ENCODE measurements at regions not wholly inside any gene's neighbourhood (a gene's known extent, or its start where the extent isn't known, plus 50 kb on each side); places are given as distances from the start of the nearest gene placed in this dataset.

- no peak for ATAC-seq
Measured at GRCh38 chr2:147394179-147394790, 450.5 kb upstream of the ACVR2A start.

GRCh38 chr2:147392180-147392579, 452.6 kb upstream of the ACVR2A start:
- TF ChIP-seq POLR2AphosphoS5 (IDR thresholded peaks at IDR 0.05) (no peak), POLR2A (IDR thresholded peaks at IDR 0.05) (no peak), CTCF (IDR thresholded peaks at IDR 0.05) (no peak), EP300 (IDR thresholded peaks at IDR 0.05) (no peak)
- Histone ChIP-seq H3K27ac (no peak overlapping the region), H3K36me3 (no peaks in the 10 kb centered on the region), H3K4me3 (no peak overlapping the region), H3K27me3 (no peaks in the 10 kb centered on the region), H3K9me3 (no peaks in the 10 kb centered on the region), H3K4me1 (no peaks in the 10 kb centered on the region)
- no peak for ATAC-seq
- WGBS, 2 donors (ENCODE audit: low coverage in 1 of 2), result 79 to 81% methylated on average over 3 of the region's 3 CpGs

More at GRCh38 chr2:147394179-147394790, 450.5 kb upstream of the ACVR2A start:
- Histone ChIP-seq H3K4me3 (no peak overlapping the region), H3K9me3 (no peaks in the 10 kb centered on the region), H3K27me3 (no peaks in the 10 kb centered on the region), H3K36me3 (no peaks in the 10 kb centered on the region), H3K4me1 (no peaks in the 10 kb centered on the region), H3K27ac (no peak overlapping the region)
- TF ChIP-seq POLR2A (IDR thresholded peaks at IDR 0.05) (no peak), POLR2AphosphoS5 (IDR thresholded peaks at IDR 0.05) (no peak)

GRCh38 chr2:147390475-147390874, 454.4 kb upstream of the ACVR2A start:
- Histone ChIP-seq H3K4me3 (no peak overlapping the region), H3K27me3 (no peaks in the 10 kb centered on the region), H3K9me3 (no peaks in the 10 kb centered on the region), H3K36me3 (no peaks in the 10 kb centered on the region), H3K4me1 (no peaks in the 10 kb centered on the region), H3K27ac (no peak overlapping the region)
- ATAC-seq, result no peak
- TF ChIP-seq CTCF (IDR thresholded peaks at IDR 0.05), result no peak
- no peak for TF ChIP-seq POLR2A (IDR thresholded peaks at IDR 0.05)
- TF ChIP-seq EP300 (IDR thresholded peaks at IDR 0.05), result no peak
- TF ChIP-seq POLR2AphosphoS5 (IDR thresholded peaks at IDR 0.05), result no peak
- 78 to 90% methylated on average over 3 of the region's 3 CpGs for WGBS, 2 donors (ENCODE audit: low coverage in 1 of 2)

GRCh38 chr2:147389218-147389617, 455.6 kb upstream of the ACVR2A start:
- no peaks in the 10 kb centered on the region for H3K9me3 ChIP-seq
- 84% methylated on average over 3 to 5 of the region's 5 CpGs for WGBS, 2 donors (ENCODE audit: low coverage in 1 of 2)
- TF ChIP-seq POLR2A (IDR thresholded peaks at IDR 0.05) (no peak), POLR2AphosphoS5 (IDR thresholded peaks at IDR 0.05) (no peak)
- no peaks in the 10 kb centered on the region for H3K36me3 ChIP-seq
- no peak overlapping the region for H3K4me3 ChIP-seq
- H3K27me3 ChIP-seq, result no peaks in the 10 kb centered on the region
- H3K27ac ChIP-seq, result no peak overlapping the region
- H3K4me1 ChIP-seq, result no peaks in the 10 kb centered on the region
- no peak for ATAC-seq

DNA sequence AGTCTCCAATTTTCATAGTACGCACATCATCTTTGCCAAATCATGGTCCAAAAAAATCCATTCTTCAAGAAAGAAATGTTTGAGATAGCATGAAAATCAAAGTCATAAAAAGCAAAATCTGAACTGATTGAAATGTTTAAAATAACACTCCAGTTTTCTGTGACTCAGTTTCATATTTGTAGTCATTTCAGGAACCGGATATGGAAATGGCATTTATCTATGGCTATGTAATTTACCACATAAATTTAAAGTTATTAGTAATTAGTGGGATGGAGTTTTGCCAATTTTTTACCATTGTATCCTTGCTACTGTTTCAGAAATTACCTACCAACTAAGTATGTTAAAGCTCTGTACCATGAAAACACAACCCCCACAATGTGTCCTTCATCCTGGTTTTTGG, 456.6 kb upstream of the ACVR2A start:
- no peak for TF ChIP-seq POLR2A (IDR thresholded peaks at IDR 0.05)
- no peak for TF ChIP-seq EP300 (IDR thresholded peaks at IDR 0.05)
- TF ChIP-seq POLR2AphosphoS5 (IDR thresholded peaks at IDR 0.05), result no peak
- no peak for TF ChIP-seq CTCF (IDR thresholded peaks at IDR 0.05)
- 90 to 97% methylated on average over 2 of the region's 2 CpGs for WGBS, 2 donors (ENCODE audit: low coverage in 1 of 2)
- H3K27me3 ChIP-seq, result no peaks in the 10 kb centered on the region
- no peaks in the 10 kb centered on the region for H3K36me3 ChIP-seq
- H3K9me3 ChIP-seq, result no peaks in the 10 kb centered on the region
- no peak overlapping the region for H3K27ac ChIP-seq
- no peaks in the 10 kb centered on the region for H3K4me1 ChIP-seq
- ATAC-seq, result no peak
- H3K4me3 ChIP-seq, result no peak overlapping the region

DNA sequence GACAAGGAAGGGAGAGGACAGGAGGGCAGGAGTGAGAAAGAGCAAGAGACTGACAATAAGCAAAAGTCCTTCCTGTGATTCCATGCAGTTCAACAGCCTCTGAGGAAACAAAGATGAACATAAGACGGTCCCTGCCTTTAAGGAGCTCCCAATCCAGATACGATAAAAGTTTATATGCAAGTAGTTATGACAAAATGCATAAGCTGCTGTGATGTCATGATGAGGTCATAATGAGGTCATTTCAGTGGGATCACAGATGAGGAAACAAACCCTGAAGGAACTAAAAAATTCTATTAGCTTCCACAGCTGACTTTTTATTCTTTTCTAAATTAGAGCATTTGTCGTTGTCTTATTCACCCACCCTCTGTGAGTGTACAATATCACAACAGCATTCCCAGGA, 458.5 kb upstream of the ACVR2A start:
- TF ChIP-seq POLR2A (IDR thresholded peaks at IDR 0.05) (no peak), EP300 (IDR thresholded peaks at IDR 0.05) (no peak), POLR2AphosphoS5 (IDR thresholded peaks at IDR 0.05) (no peak), CTCF (IDR thresholded peaks at IDR 0.05) (no peak)
- Histone ChIP-seq H3K4me3 (no peak overlapping the region), H3K4me1 (no peaks in the 10 kb centered on the region), H3K36me3 (no peaks in the 10 kb centered on the region), H3K27ac (no peak overlapping the region), H3K27me3 (no peaks in the 10 kb centered on the region), H3K9me3 (no peaks in the 10 kb centered on the region)
- WGBS, 2 donors (ENCODE audit: low coverage in 1 of 2), result 83 to 86% methylated on average over 3 of the region's 3 CpGs
- ATAC-seq, result no peak
